GM12891 (cell line): ENCODE measurements at regions not wholly inside any gene's neighbourhood (a gene's known extent, or its start where the extent isn't known, plus 50 kb on each side); places are given as distances from the start of the nearest gene placed in this dataset.

Experiments used
- PAX5 ChIP-seq: IDR thresholded peaks from 2 replicates; pipeline ENCODE4 v1.6.1; 2011; ENCODE audit warnings: low read length, moderate library complexity, mild to moderate bottlenecking; ENCODE audit not compliant: insufficient read depth, severe bottlenecking
- POLR2A ChIP-seq: IDR thresholded peaks from 2 replicates; pipeline ENCODE4 v1.6.1; 2011; ENCODE audit warnings: low read depth, low read length, control low read depth
- POLR2AphosphoS5 ChIP-seq: IDR thresholded peaks from 2 replicates; pipeline ENCODE4 v1.6.1; 2011; ENCODE audit warnings: low read depth, low read length, control low read depth
- POU2F2 ChIP-seq: IDR thresholded peaks from 2 replicates; pipeline ENCODE4 v1.6.1; 2011; ENCODE audit warnings: low read depth, mild to moderate bottlenecking, control low read depth, low read length, moderate library complexity
- SPI1 ChIP-seq: IDR thresholded peaks from 2 replicates; pipeline ENCODE4 v1.6.1; 2011; ENCODE audit warnings: low read depth, low read length, control low read depth
- TAF1 ChIP-seq: IDR thresholded peaks from 2 replicates; pipeline ENCODE4 v1.6.1; 2011; ENCODE audit warnings: low read depth, low read length, control low read depth

- TF ChIP-seq TAF1 (no peak), POLR2A (no peak), POLR2AphosphoS5 (no peak), SPI1 (no peak), PAX5 (no peak), POU2F2 (no peak)
Observed at GRCh38 chr5:166382031-166382430, 1909.4 kb upstream of the WWC1 start.
